Neural progenitor cell (in vitro differentiated cells): ENCODE measurements at regions not wholly inside any gene's neighbourhood (a gene's known extent, or its start where the extent isn't known, plus 50 kb on each side); places are given as distances from the start of the nearest gene placed in this dataset.

ENCODE experiments used
- CTCF ChIP-seq: fragments of 200-600 bp; sonication (generic); IDR thresholded peaks from 2 replicates; pipeline ENCODE4 v1.5.1; 2017; ENCODE audit warnings: antibody characterized with exemption, mild to moderate bottlenecking
- EZH2phosphoT487 ChIP-seq: fragments of 200-600 bp; sonication (generic); IDR thresholded peaks from 2 replicates; pipeline ENCODE4 v1.6.1; 2017; ENCODE audit warnings: antibody characterized with exemption

GRCh38 chr11:43243927-43244326 lies 67.9 kb upstream of the API5 start:
- TF ChIP-seq CTCF = no peak
- no peak for TF ChIP-seq EZH2phosphoT487
